Fibroblast of skin of left quadriceps (primary cell): ENCODE measurements at regions not wholly inside any gene's neighbourhood (a gene's known extent, or its start where the extent isn't known, plus 50 kb on each side); places are given as distances from the start of the nearest gene placed in this dataset.
"Not testable (repeated sequence)": the region's sequence is repeated elsewhere in the genome, so short reads cannot be mapped to it uniquely, and the experiment has no call there.

Experiments
- DNase-seq, 2 experiments: peaks; one replicate each; pipeline ENCODE4 v3.0.0-alpha.2; 2013; ENCODE audit warnings: low read depth in 2 of 2

DNA sequence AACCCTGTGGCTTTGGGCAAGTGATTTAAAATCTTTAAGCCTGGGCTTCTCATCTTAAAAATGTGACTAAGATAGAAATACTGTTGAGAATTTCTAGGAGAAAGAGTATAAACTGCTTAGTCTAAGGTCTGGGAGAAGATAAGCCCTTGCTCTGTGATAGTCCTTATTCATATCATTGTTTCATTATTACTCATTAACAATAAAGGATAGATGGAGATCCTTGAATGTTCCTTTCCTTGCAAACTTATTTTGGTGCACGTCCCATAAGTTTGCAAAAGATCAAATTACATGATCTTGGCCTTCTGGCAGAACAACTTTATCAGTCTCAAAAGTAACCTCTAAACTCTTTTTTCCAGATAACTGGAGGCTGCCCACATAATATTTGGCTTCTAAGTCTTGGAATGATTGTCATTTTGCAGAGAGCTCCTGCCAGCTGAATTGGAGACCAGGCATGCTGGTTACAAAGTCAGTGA is 138.3 kb downstream of the FAM124B start:
- DNase-seq, result peak in 1 of 2 experiments; percentile 32

DNA sequence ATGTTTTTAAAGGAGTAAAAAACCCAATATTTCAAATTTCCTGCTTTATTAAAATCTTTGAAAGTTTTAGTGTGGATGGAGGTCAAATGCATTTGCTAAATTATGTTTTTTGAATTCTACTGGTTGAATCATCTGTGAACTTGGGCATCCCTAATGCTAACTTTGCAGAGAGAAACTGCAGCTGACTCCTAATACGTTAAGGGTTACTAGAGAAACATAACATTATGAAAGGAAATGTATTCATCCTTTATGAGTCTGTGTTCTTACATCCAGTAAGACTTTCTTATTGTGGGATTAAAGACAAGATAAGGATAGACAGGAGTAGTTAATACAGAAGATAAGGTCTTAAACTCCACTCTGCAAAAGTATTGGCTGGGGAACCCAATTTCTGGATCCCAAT is 140.6 kb downstream of the FAM124B start:
- DNase-seq, result no peak

DNA sequence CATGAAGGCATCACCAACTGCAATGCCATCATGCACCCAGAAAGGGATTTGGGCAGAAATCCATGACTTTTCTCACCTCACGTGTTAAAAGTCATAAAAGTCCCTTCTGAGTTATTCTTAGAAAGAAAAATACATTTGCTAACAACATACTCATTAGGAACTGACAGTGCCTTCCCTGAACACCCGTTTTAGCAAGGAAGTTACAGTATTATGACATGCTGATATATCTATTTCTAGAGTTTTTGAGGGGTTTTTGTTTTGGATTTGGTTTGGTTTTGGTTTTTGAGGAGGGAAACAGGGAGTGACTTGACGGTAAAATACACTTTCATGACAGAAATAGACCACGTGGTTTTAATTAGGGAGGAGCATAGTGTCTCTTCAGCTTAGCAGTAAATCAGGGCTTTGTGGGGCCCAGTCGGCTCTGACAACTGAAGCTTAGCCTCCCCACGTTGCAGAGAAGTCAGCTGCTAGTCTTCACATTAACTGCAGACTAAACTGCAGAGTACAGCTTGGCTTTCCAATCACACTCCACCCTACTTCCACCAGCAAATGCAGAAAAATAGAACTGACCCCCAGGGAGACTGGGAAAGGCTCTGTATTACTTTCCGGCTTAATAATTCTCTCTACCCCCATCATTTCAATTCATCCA is 141.4 kb downstream of the FAM124B start:
- peak; percentile 81 to 83 for DNase-seq

DNA sequence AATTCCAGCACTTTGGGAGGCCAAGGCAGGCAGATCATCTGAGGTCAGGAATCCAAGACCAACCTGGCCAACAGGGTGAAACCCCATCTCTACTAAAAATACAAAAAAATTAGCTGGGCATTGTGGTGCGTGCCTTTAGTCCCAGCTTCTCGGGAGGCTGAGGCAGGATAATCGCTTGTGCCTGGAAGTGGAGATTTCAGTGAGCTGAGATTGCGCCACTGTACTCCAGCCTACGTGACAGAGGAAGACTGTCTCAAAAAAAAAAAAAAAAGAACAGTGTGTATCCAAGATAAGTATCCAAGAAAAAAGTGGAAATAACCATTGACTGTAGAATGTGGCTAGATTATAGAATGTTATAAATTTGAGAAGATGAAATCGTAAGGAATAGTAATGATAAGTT is 142.1 kb downstream of the FAM124B start:
- no peak for DNase-seq

DNA sequence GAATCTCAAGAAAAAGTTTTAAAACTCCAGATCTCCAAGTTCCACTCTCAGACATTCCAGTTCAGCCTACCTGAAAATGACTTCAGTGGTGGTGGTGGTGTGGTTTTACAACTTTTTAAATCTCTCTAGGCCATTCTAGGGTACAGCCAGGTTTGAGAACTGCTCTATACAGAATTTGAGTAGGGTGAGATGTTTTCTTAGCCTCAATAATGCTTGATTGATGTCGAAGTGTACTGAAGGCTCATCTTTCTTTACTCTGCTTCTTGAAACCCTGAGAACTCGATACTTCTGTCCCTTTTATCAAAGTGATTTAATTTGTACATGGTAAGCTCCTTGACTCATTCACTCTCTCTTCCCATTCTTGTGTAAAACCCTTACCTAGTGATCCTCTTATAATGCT is 143.8 kb downstream of the FAM124B start:
- no peak for DNase-seq

DNA sequence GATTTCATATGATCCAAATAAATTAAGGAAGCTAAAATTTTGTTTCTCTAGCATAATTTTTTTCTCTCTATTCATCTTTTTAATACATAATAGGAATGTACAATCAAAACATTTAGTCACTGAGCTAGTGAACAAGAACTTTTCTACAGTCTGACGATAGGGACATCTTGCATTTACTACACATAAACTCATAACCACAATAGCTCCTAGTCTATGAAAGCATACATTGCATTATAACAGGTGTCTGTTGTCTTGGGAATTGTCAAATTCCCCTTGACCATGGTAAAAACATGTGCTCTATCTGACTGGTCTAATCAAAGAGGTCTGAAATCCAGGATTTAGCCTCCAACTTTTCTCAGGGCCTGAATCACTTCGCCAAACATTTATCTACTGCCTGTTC is 144.8 kb downstream of the FAM124B start:
- no peak for DNase-seq

DNA sequence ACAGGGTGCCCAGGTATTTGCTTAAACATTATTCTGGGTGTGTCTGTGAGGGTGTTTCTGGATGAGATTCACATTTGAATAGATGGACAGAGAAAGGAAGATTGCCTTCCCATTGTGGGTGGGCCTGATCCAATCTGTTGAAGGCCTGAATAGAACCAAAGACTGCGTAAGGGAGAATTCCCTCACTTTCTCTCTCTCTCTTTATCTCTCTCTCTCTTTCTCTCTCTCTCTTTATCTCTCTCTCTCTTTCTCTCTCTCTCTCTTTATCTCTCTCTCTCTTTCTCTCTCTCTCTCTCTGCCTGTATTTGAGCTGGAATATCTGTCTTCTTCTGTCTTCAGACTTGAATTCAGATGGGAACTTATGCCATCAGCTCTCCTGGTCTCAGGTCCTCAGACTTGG is 148.4 kb downstream of the FAM124B start:
- DNase-seq, result no peak

DNA sequence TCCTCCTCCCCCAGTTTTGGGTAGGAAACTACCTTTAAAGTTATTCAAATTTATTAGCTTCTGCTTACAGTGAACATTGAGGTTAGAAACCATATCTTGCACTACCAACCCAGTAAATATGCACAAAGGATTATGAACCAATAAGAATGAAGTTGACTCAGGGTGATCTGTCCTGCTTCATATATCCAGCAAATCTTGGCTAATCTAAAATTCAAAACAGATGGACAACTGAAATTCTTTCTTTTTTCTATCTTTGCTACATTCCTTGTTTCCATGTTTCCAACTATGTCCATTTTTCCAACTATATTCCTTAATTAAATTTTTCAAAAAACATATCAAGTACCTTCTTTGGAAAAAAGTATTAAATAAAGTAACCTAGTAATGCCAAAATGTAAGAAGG is 149.3 kb downstream of the FAM124B start:
- peak; percentile 81 to 83 for DNase-seq

DNA sequence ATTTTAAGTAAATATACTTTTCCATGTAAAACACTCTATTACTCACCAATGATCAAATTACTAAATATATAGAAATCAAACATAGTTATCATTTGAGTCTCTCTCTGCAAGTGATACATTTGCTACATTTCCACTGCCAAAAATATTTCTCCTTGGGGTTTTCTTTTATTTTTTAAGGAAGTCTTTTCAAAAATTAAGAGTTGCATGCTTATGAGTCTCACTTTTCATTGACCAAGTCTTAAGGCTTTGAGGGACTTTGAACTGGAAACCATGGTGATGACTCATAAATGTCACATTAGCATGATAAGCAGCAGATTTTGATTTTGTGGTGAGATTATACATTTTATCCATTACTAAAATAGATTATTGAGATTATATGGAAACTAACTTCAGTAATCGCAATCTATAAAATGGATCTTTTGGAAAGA is 152.9 kb downstream of the FAM124B start:
- DNase-seq, result no peak

DNA sequence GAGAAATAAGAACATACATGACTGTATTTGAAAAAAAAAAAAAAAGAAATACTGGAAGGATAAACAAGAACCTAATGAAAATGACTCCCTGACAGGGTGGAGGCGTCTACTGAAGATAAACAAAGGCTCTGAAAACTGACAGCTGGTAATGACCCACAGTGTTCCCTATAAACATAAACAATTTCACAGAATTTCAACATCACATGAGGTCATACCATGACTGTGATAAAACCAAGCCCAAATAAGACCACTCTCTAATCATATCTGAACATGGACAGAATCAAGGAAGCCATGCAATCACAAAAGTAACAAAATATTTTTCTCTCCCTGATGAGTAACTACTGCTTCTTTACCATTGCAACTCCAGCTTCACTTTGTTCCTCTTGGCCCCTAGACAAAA is 159.3 kb downstream of the FAM124B start:
- no peak for DNase-seq

DNA sequence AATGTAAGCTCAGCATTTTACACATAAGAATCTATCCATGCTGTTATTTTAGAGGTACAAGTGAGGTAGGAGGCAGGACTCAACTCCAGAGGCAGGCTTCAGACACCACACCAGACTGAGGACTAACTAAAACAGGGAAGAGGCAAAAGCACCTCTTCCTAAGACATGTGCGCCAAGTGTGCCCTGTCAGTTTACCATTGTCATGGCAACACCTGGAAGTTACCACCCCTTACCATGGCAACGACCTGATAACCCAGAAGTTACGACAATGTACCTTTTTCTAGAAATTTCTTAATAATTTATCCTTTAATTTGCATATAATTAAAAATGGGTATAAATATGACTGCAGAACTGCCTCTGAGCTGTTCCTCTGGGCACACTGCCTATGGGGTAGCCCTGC is 160.1 kb downstream of the FAM124B start:
- no peak for DNase-seq

DNA sequence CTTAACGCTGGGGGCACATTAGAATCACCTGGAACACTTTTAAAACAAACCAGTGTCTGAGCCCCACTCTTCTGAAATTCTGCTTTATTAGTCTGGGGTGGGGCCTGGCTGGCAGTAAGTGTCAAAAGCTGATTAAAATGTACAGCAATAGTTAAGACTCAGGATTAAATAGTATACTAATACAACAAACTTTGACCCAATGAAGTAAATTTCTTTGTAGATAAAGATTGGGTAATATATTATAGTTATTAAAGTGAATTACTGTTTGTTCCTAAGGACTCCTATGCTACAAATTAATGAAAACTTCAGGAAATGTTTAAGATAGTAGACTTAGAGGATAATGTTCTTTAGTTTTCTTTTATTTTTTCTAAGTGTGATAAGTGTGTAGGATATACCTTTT is 160.9 kb downstream of the FAM124B start:
- no peak for DNase-seq

DNA sequence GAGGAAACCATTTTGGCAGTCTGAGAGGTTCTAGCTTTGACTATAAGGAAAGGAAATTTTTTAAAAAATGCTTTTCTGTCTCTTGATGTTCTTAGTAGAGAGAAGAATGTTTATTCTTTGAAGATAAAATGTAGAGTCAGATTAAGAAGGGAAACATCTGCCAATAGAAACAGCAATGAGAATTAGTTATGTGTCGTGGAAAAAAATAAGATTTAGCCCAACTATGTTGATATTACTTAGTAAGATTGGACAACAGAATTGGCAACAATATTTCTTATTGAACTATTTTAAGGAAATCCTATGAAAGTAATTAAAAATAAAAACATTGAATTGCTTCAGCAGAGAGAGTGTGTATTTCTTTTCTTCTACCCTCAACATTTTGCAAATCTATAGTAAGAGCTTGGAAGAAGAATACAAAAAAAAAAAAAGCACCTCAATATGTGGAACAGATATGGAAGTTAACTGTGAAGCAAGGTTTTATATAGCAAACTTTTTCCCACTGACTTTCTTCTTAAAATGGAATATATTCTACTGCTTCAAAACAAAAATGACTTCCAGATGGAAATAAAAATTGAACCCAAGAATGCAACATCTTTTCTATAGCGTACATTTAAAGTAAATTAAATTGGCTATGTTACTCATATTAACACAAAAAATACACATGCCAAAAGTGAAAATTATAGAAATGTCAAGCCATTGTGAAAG is 177.9 kb downstream of the FAM124B start:
- DNase-seq, result no peak

DNA sequence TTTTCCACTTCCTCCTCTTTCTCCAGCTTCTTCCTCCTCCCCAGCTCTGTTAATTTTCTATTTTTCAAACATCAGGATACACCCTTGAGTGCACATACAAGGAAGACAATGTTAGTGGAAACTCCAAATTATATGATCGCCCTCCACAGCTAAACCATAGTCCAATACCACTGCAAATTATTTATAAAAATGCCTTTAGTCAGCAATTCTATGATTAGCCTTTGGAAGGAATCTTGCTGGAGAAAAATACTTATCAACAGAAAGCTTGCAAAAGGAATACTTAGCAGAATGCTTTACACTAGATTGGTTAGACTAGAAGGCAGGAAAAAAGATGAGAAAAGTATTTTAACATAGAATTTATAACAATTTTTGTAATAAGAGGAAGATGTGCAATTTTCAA is 178.9 kb downstream of the FAM124B start:
- no peak for DNase-seq

DNA sequence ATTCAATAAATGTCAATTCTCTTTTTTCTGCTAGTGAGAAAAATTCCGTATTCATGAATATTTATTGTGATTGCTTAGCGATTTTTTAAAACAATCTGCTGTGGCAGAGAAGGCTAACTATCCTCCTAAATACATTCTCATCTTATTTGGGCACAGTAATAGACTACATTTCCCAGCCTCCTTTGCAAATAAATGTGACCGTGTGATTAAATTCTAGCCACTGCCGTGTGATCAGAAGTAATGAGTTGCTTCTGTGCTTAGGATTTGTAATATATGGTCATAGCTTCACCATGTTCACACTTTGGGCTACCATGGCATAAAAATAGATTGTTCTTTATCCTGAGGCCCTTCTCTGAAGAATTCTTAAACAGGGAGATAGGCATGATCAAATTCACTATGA is 179.6 kb downstream of the FAM124B start:
- DNase-seq, result no peak

DNA sequence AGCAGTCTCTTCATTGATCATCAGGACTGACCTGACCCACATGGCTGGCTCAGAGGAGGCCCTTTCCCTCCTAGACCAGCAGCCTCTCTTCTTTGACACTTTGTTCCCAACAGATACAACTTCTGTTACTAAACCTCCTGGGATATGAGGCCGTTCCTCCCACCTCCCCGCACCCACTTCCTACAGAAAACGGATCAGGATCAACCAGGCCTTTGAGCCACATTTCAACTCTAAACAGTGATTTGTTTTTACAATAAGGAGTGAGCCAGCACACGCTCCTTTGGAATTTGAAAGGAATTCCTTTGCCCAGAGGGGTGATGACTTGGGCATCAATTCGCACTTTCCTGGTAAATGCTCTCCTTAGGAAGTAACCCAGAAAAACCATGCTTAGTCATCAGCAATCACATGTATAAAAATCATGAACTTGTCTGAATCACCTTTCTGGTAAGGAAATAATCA is 180.4 kb downstream of the FAM124B start:
- peak; percentile 83 to 84 for DNase-seq

DNA sequence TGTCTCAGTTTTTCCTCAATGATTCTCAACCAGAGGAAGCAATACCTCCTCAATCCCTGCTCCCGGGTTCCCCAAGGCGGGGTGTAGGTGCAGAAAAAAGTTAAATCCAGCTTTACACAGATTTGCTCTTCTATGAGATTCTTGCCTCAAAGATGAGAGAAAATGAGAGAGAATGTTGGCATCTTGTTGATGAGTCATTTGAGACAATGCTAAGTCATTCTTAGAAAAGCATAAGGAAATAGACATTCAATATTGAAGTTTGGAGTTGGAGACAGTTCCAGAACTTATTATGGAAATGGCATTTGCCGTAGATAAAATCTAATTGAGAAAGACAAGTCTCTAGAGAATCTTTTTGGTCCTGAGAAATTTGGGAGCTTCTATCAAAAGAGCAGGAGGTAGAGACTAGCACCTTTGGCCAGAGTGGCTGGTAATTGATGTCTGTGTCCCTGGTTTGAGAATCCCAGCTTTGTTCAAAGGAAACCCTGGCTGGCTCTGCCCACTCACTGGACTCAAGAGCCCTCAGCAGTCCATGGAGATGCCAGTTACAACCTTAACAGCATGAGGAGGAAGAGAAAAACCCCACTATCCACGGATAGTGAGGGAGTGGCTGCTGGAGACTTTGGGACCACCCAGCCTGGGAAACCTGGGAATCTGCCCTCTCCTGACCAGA is 181.2 kb downstream of the FAM124B start:
- DNase-seq, result no peak

DNA sequence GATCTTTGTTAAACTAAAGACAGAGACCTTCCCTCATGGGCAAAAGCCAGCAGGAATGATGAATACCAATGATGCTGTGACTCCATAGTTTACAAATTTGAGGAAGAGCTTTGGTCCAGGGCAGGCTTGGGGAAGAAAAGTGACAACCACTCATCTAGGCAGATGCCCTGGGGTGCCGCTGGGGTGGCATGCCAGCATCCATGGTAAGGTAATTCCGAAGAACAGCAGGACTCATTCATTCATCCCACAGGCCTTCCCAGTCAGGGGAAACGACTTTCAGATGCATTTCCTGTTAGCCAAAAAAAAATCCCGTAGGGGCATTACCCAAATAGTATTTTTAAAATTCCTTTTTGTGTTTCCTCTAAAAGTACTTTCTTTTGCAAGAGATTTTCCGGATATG is 180.7 kb upstream of the SERPINE2 start:
- no peak for DNase-seq

DNA sequence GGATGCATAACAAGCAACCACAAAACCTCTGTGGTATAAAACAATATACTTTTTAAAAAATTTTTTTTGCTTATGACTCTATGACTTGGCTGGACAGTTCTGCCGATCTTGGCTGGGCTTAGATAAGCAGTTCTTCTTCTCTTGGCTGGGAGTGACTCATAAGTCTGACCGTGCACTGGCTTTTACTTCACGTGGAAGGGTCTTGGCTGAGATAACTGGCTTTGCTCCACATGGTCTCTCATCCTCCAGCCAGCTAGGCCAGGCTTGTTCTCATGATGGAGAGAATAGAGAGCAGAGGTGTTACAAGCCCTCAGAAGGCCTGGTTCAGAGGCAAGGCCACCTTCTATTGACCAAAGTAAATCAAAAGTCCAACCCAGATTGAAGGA is 178.9 kb upstream of the SERPINE2 start:
- no peak for DNase-seq

DNA sequence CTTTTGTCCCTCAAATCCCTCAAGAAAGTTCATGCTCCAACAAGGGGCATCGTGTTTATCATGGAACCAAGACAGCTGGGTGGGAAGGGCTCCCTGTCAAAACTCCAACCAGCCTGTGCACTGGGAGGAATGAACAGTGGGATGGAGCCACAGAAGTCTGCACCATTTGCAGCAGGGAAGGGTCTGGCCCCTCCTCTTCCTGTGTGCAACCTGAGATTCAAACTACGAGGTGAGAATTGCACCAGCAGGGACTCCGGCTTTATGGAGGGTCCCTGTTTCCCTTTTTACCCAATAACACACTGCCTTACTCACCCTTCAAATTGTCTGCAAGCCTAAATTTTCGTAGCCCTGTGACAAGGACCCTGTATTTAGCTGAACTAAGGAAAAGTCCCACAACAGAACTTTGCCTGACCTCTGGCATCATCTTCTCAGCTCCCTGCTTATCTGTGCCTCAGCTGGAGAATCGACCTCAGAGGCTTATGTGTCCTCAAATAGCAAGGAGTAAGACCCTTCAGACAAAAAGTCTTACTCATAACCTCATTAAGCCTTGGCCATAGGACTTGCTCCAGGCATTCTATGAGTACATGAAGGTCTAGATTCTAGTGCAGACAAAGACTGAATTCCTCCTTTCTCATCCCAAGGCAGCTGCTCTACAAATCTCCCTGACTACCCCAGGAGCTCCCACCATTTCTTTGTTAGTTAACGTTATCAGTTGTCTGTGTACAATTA is 178.3 kb upstream of the SERPINE2 start:
- DNase-seq, result no peak

DNA sequence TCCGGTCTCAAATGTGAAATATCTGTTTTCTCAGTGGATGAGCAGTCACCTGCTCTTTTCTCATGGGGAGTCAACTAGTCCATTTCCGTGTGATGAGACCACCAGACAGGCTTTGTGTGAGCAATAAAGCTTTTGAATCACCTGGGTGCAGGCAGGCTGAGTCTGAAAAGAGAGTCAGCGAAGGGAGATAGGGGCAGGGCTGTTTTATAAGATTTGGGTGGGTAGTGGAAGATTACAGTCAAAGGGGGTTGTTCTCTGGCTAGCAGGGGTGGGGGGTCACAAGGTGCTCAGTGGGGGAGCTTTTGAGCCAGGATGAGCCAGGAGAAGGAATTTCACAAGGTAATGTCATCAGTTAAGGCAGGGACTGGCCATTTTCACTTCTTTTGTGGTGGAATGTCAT is 176.5 kb upstream of the SERPINE2 start:
- not testable (repeated sequence) for DNase-seq

DNA sequence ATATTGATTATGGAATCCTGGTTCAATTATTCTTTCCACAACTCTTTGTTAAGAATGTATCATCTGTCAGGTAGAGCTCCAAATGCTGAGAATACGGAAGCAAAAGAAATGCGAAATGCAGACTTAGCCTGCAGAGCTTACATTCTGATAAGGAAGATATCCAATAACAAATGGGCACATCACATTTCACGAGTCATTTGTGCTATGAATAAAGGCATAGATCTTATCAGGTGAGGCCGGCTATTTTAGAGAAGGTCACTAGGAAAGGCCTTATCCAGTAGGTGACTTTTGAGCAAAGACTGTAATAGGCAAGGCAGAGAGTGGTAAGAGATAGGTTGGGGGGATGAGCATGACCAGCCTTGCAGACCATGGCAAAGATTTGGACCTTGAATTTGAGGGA is 174.3 kb upstream of the SERPINE2 start:
- no peak for DNase-seq
